Gastroesophageal sphincter (tissue), 3 donors: ENCODE measurements at regions not wholly inside any gene's neighbourhood (a gene's known extent, or its start where the extent isn't known, plus 50 kb on each side); places are given as distances from the start of the nearest gene placed in this dataset.

Source experiments
- POLR2A ChIP-seq, 2 donors: fragments of 450-650 bp; IDR thresholded peaks; one replicate each; pipeline ENCODE4 v1.6.1; 2017; ENCODE audit warnings: antibody characterized with exemption in 2 of 2, mild to moderate bottlenecking in 2 of 2, moderate library complexity in 1 of 2
- TF ChIP-seq, protein P1 (sequence below), 4 experiments: fragments of 200-600 bp in 2 of 4; fragments of 450-650 bp in 2 of 4; sonication (generic) in 1 of 4; IDR thresholded peaks; one replicate each; pipeline ENCODE4 v1.5.1; 2017 to 2019; ENCODE audit warnings: antibody characterized with exemption in 4 of 4, mild to moderate bottlenecking in 2 of 4, moderate library complexity in 2 of 4

DNA sequence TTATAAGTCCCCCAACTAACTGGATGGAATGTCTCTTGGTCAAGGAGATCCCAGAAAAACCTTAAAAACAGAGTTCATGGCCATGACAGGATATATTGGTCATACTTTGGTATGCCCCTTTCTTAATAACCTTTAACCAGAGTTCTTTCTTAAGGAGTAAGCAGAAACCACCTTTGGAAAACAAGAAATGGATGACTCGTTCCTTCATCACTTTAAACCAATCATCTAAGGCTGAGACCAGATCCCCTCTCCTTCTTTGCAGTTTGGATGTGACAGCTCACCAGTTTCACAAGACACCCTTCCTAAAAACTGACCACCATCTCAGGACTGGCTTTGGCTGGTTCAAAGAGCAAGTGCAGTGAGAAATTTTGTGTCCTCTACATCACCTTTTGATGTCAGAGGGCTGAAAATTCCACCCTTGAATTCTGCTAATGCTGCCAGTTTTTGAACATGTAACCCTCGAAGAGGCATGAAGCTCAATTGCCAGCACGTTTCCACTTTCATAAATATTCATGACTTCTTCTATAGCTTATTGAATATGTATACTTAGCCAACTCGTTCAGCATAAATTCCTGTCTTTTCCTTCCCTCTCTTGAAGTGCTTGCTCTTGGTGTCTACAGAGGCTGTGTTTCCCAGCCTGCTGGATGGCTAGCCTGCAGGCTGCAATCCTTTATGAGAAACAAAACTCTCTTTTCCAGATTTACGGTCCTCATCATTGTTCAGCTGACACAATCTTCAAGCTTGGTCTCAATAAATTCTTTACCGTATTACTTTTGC lies 1323.5 kb upstream of the TMEFF2 start:
- TF ChIP-seq POLR2A (IDR thresholded peaks at IDR 0.05): no peak
- TF ChIP-seq, protein P1, sequence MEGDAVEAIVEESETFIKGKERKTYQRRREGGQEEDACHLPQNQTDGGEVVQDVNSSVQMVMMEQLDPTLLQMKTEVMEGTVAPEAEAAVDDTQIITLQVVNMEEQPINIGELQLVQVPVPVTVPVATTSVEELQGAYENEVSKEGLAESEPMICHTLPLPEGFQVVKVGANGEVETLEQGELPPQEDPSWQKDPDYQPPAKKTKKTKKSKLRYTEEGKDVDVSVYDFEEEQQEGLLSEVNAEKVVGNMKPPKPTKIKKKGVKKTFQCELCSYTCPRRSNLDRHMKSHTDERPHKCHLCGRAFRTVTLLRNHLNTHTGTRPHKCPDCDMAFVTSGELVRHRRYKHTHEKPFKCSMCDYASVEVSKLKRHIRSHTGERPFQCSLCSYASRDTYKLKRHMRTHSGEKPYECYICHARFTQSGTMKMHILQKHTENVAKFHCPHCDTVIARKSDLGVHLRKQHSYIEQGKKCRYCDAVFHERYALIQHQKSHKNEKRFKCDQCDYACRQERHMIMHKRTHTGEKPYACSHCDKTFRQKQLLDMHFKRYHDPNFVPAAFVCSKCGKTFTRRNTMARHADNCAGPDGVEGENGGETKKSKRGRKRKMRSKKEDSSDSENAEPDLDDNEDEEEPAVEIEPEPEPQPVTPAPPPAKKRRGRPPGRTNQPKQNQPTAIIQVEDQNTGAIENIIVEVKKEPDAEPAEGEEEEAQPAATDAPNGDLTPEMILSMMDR (IDR thresholded peaks at IDR 0.05): no peak
